ENCODE measurements at regions not wholly inside any gene's neighbourhood (a gene's known extent, or its start where the extent isn't known, plus 50 kb on each side); places are given as distances from the start of the nearest gene placed in this dataset.

GRCh38 chr12:85390266-85390665 lies 110.2 kb downstream of the ALX1 start:
- H3K79me2 ChIP-seq (ENCODE audit: control insufficient read depth, insufficient read depth, low read length) = no peaks in the 10 kb centered on the region
- intact Hi-C loops (cut with micrococcal nuclease) (no loop called here), dilution Hi-C loops (cut with MboI; ENCODE audit: extremely low pct_ligation_motif_present, low sequenced_read_pairs) (no loop called here)
- H3K36me3 ChIP-seq (ENCODE audit: control insufficient read depth in 2 of 2, extremely low read depth in 1 of 2, insufficient read depth in 2 of 2, low read length in 2 of 2) = no peaks in the 10 kb centered on the region
- no TSS peak for BruUV-seq (replicated peaks)
- CTCF ChIA-PET = no interaction called here
- POLR2A ChIA-PET = no interaction called here
- no peaks in the 10 kb centered on the region for H3K4me1 ChIP-seq (ENCODE audit: control insufficient read depth, extremely low read depth, insufficient read depth, low read length)
- no peak overlapping the region for H2AFZ ChIP-seq (ENCODE audit: low read depth, low read length)
- H3K9me3 ChIP-seq (replicated peaks; ENCODE audit: control insufficient read depth, insufficient read depth, low read length) = no peaks in the 10 kb centered on the region
- no peak overlapping the region for H3K4me3 ChIP-seq (replicated peaks in 1 of 3; ENCODE audit: insufficient read depth in 1 of 3, low read depth in 1 of 3, low read length in 3 of 3)
- no peaks in the 10 kb centered on the region for H3K9me1 ChIP-seq (replicated peaks; ENCODE audit: control insufficient read depth, extremely low read depth, insufficient read depth, low read length)
- no peak overlapping the region for H3K9ac ChIP-seq (replicated peaks; ENCODE audit: extremely low read depth, insufficient read depth, low read length)
- no peak overlapping the region for H3K27ac ChIP-seq (ENCODE audit: insufficient read depth, low read depth, low read length)
- FAIRE-seq = no peak
- DNase-seq (ENCODE audit: low read depth, low spot score) = peak; percentile 75
- no peaks in the 10 kb centered on the region for H4K20me1 ChIP-seq (replicated peaks; ENCODE audit: control insufficient read depth, extremely low read depth, insufficient read depth, low read length)
- TF ChIP-seq JUN (IDR thresholded peaks at IDR 0.05; ENCODE audit: borderline replicate concordance, insufficient read depth, insufficient read length, low read depth) = no peak
- no peak for TF ChIP-seq MYC (IDR thresholded peaks at IDR 0.05; ENCODE audit: low read depth, low read length)
- no peak for TF ChIP-seq CTCF (IDR thresholded peaks at IDR 0.05; ENCODE audit: extremely low read depth in 1 of 2, insufficient read depth in 1 of 2, low read depth in 1 of 2, low read length in 2 of 2)
- TF ChIP-seq MAX (IDR thresholded peaks at IDR 0.05; ENCODE audit: insufficient read depth, insufficient read length) = no peak
- no peak for TF ChIP-seq POLR2AphosphoS5 (IDR thresholded peaks at IDR 0.05; ENCODE audit: insufficient read depth, low read depth, low read length)
- no peak for TF ChIP-seq GATA2 (IDR thresholded peaks at IDR 0.05; ENCODE audit: insufficient read depth, insufficient read length, low read depth, low read length)
- TF ChIP-seq POLR2A (IDR thresholded peaks at IDR 0.05; ENCODE audit: low read depth, low read length) = no peak
- no peak for TF ChIP-seq FOS (IDR thresholded peaks at IDR 0.05; ENCODE audit: borderline replicate concordance, insufficient read depth, low read length)
- no peak for TF ChIP-seq EZH2 (IDR thresholded peaks at IDR 0.05; ENCODE audit: borderline replicate concordance, low read depth, low read length, severe bottlenecking)
- H3K27me3 ChIP-seq (ENCODE audit: control insufficient read depth in 2 of 2, insufficient read depth in 2 of 2, low read length in 2 of 2) = no peaks in the 10 kb centered on the region
- H3K4me2 ChIP-seq (ENCODE audit: insufficient read depth, low read length) = no peak overlapping the region
